A673 (cell line): ENCODE measurements at regions not wholly inside any gene's neighbourhood (a gene's known extent, or its start where the extent isn't known, plus 50 kb on each side); places are given as distances from the start of the nearest gene placed in this dataset.
A peak's percentile ranks its signal among the peaks of the same experiment; 100 is the strongest.

Source experiments
- BruUV-seq: library from RNA; stranded (reverse); fragments of 400-500 nt; replicated peaks from 2 replicates; lab custom pipeline; 2021; lab: Mats Ljungman, UMichigan
- CTCF ChIA-PET: fragments of 300-600 bp; sonication (Branson Sonifier 250); formaldehyde crosslinking; loops from one replicate; lab custom pipeline; 2022; ENCODE audit warnings: antibody characterized with exemption; lab: Charles Lee
- POLR2A ChIA-PET: fragments of 300-600 bp; sonication (Branson Sonifier 250); formaldehyde crosslinking; loops from one replicate; lab custom pipeline; 2022; ENCODE audit warnings: antibody characterized with exemption; ENCODE audit not compliant: low non-redundant PET; lab: Charles Lee
- DNase-seq: peaks from one replicate; pipeline ENCODE4 v3.0.0-alpha.2; 2015; ENCODE audit warnings: low spot score
- H3K27ac ChIP-seq: fragments of 200-600 bp; sonication (generic); 2 replicates; pipeline ENCODE4 v1.5.1; 2016; ENCODE audit warnings: mixed run types, low read depth, mild to moderate bottlenecking, mixed read lengths, antibody characterized with exemption, low read length; ENCODE audit not compliant: poor library complexity, severe bottlenecking
- H3K27me3 ChIP-seq: fragments of 200-600 bp; sonication (generic); replicated peaks from 2 replicates; pipeline ENCODE4 v1.6.1; 2017; ENCODE audit warnings: mixed run types, low read depth, mild to moderate bottlenecking, mixed read lengths, antibody characterized with exemption, low read length; ENCODE audit not compliant: insufficient read depth, poor library complexity
- H3K36me3 ChIP-seq: fragments of 200-600 bp; sonication (generic); 2 replicates; pipeline ENCODE4 v1.6.1; 2016; ENCODE audit warnings: mixed run types, mild to moderate bottlenecking, mixed read lengths, antibody characterized with exemption, low read length; ENCODE audit not compliant: insufficient read depth, poor library complexity, severe bottlenecking
- H3K4me1 ChIP-seq: fragments of 200-600 bp; sonication (generic); 2 replicates; pipeline ENCODE4 v1.6.1; 2017; ENCODE audit warnings: mixed run types, mild to moderate bottlenecking, mixed read lengths, antibody characterized with exemption, low read length; ENCODE audit not compliant: insufficient read depth, poor library complexity, severe bottlenecking
- H3K4me3 ChIP-seq: fragments of 200-600 bp; sonication (generic); 2 replicates; pipeline ENCODE4 v1.5.1; 2016; ENCODE audit warnings: low read depth, mixed run types, mild to moderate bottlenecking, mixed read lengths, low read length; ENCODE audit not compliant: poor library complexity, severe bottlenecking
- H3K9me3 ChIP-seq: fragments of 200-600 bp; sonication (generic); 2 replicates; pipeline ENCODE4 v1.6.1; 2016; ENCODE audit warnings: mixed run types, low read depth, mild to moderate bottlenecking, mixed read lengths, antibody characterized with exemption, low read length; ENCODE audit not compliant: poor library complexity, severe bottlenecking
- CTCF ChIP-seq: fragments of 300-800, 200-600 bp; sonication (generic); conservative IDR thresholded peaks from 2 replicates; pipeline ENCODE4 v1.5.1; 2017; ENCODE audit warnings: low read depth, mild to moderate bottlenecking, antibody characterized with exemption, low read length, moderate library complexity, mixed read lengths
- EZH2 ChIP-seq: fragments of 200-600 bp; sonication (generic); IDR thresholded peaks from 2 replicates; pipeline ENCODE4 v1.6.1; 2017; ENCODE audit warnings: borderline replicate concordance, low read depth, mild to moderate bottlenecking, mixed read lengths, antibody characterized with exemption, low read length; ENCODE audit not compliant: poor library complexity, severe bottlenecking
- intact Hi-C: fragments of 100-400 bp; cut with micrococcal nuclease; formaldehyde crosslinking; loops from one replicate; pipeline ENCODE4 v1.10.0; 2022; ENCODE audit not compliant: unreplicated experiment

- H3K27ac ChIP-seq, result peak overlapping the region; percentile 45
- no TSS peak for BruUV-seq
- H3K4me3 ChIP-seq, result no peak overlapping the region
- H3K4me1 ChIP-seq, result peaks cover 64% of the 10 kb centered on the region
- TF ChIP-seq EZH2 (no peak), CTCF (no peak)
- no peaks in the 10 kb centered on the region for H3K27me3 ChIP-seq
- no peaks in the 10 kb centered on the region for H3K9me3 ChIP-seq
- H3K36me3 ChIP-seq, result no peaks in the 10 kb centered on the region
- no peak for DNase-seq
- POLR2A ChIA-PET, result no interaction called here
- CTCF ChIA-PET, result no interaction called here
- intact Hi-C loops, result no loop called here
Observed at GRCh38 chr14:97074456-97074855, 277.3 kb downstream of the VRK1 start.

- Histone ChIP-seq H3K27me3 (no peaks in the 10 kb centered on the region), H3K4me3 (no peak overlapping the region), H3K9me3 (no peaks in the 10 kb centered on the region), H3K36me3 (no peaks in the 10 kb centered on the region), H3K4me1 (peaks cover 60% of the 10 kb centered on the region), H3K27ac (peak overlapping the region; percentile 45)
- BruUV-seq, result no TSS peak
- intact Hi-C loops, result no loop called here
- ChIA-PET CTCF (no interaction called here), POLR2A (interaction anchor here (0.6 kb wide), 1 partner anchor 12 kb away, joined by 3 read pairs; no protein-coding TSS in a partner anchor)
- TF ChIP-seq CTCF (no peak), EZH2 (no peak)
- no peak for DNase-seq
Observed at GRCh38 chr14:97074856-97075255, 277.7 kb downstream of the VRK1 start.

GRCh38 chr14:97077253-97077653, 280.1 kb downstream of the VRK1 start:
- DNase-seq, result peak; percentile 84
- H3K4me3 ChIP-seq, result no peak overlapping the region
- H3K9me3 ChIP-seq, result peaks cover 2% of the 10 kb centered on the region
- intact Hi-C loops, result no loop called here
- TF ChIP-seq CTCF (no peak), EZH2 (no peak)
- no TSS peak for BruUV-seq
- peaks cover 36% of the 10 kb centered on the region for H3K4me1 ChIP-seq
- no peaks in the 10 kb centered on the region for H3K36me3 ChIP-seq
- H3K27ac ChIP-seq, result peak overlapping the region; percentile 57
- no peaks in the 10 kb centered on the region for H3K27me3 ChIP-seq
- ChIA-PET CTCF (no interaction called here), POLR2A (no interaction called here)
